Tibial nerve (tissue), 4 donors: ENCODE measurements at regions not wholly inside any gene's neighbourhood (a gene's known extent, or its start where the extent isn't known, plus 50 kb on each side); places are given as distances from the start of the nearest gene placed in this dataset.

Experiments used
- CTCF ChIP-seq, 5 experiments: fragments of 200-600 bp in 3 of 5; fragments of 450-650 bp in 2 of 5; sonication (generic) in 3 of 5; IDR thresholded peaks; one replicate each; pipeline ENCODE4 v1.5.1; 2016 to 2019; ENCODE audit warnings: antibody characterized with exemption in 5 of 5, mild to moderate bottlenecking in 3 of 5, moderate library complexity in 2 of 5
- EP300 ChIP-seq, 2 donors: sonication (generic); formaldehyde crosslinking; IDR thresholded peaks; one replicate each; pipeline ENCODE4 v1.6.1; 2017; ENCODE audit warnings: antibody characterized with exemption in 2 of 2, mild to moderate bottlenecking in 1 of 2
- POLR2A ChIP-seq, 2 donors: fragments of 450-650 bp; IDR thresholded peaks; one replicate each; pipeline ENCODE4 v1.6.1; 2017; ENCODE audit warnings: antibody characterized with exemption in 2 of 2, mild to moderate bottlenecking in 2 of 2, moderate library complexity in 2 of 2

- TF ChIP-seq POLR2A (IDR thresholded peaks at IDR 0.05) = no peak
- no peak for TF ChIP-seq CTCF (IDR thresholded peaks at IDR 0.05)
- no peak for TF ChIP-seq EP300 (IDR thresholded peaks at IDR 0.05)
These were observed 553.3 kb downstream of the MDFIC start for GRCh38 chr7:115475206-115475605.
